Stimulated activated CD4-positive, alpha-beta T cell treated with anti-CD3 and anti-CD28 coated beads, Interleukin-1b, Interleukin-23, amount 100 ng/mL, for 4 hours (primary cell): ENCODE measurements at regions not wholly inside any gene's neighbourhood (a gene's known extent, or its start where the extent isn't known, plus 50 kb on each side); places are given as distances from the start of the nearest gene placed in this dataset.
A peak's percentile ranks its signal among the peaks of the same experiment; 100 is the strongest.

ENCODE experiments used
- DNase-seq, 2 donors: peaks; one replicate each; pipeline ENCODE4 v3.0.0-alpha.2; 2020; ENCODE audit warnings: low read depth in 2 of 2

- no peak for DNase-seq
These were observed 926.6 kb downstream of the VRK1 start for GRCh38 chr14:97723819-97724218.

GRCh38 chr14:97724265-97724731, 927.1 kb downstream of the VRK1 start:
- peak in 1 of 2 donors; percentile 27 for DNase-seq

- no peak for DNase-seq
These were observed 929.5 kb downstream of the VRK1 start for GRCh38 chr14:97726676-97727075.

- DNase-seq = no peak
These were observed 933.5 kb downstream of the VRK1 start for GRCh38 chr14:97730706-97731105.

GRCh38 chr14:97731800-97732199, 934.6 kb downstream of the VRK1 start:
- DNase-seq = no peak

- no peak for DNase-seq
These were observed 950.1 kb downstream of the VRK1 start for GRCh38 chr14:97747316-97747715.

GRCh38 chr14:97748616-97749015, 951.4 kb downstream of the VRK1 start:
- DNase-seq = no peak

- no peak for DNase-seq
These were observed 960.3 kb downstream of the VRK1 start for GRCh38 chr14:97757491-97757890.

- DNase-seq = no peak
These were observed 962.9 kb downstream of the VRK1 start for GRCh38 chr14:97760050-97760449.

- DNase-seq = no peak
These were observed 965.2 kb downstream of the VRK1 start for GRCh38 chr14:97762386-97762785.

- no peak for DNase-seq
These were observed 974.3 kb downstream of the VRK1 start for GRCh38 chr14:97771340-97772045.

- no peak for DNase-seq
These were observed 976.4 kb downstream of the VRK1 start for GRCh38 chr14:97773598-97773997.

- no peak for DNase-seq
These were observed 979.8 kb downstream of the VRK1 start for GRCh38 chr14:97776890-97777558.

GRCh38 chr14:97777622-97778355, 980.6 kb downstream of the VRK1 start:
- DNase-seq = no peak

- no peak for DNase-seq
These were observed 982.0 kb downstream of the VRK1 start for GRCh38 chr14:97779140-97779539.

GRCh38 chr14:97780804-97781203, 983.6 kb downstream of the VRK1 start:
- DNase-seq = no peak

GRCh38 chr14:97781961-97782360, 984.8 kb downstream of the VRK1 start:
- DNase-seq = no peak

GRCh38 chr14:97782871-97783414, 985.8 kb downstream of the VRK1 start:
- no peak for DNase-seq

- DNase-seq = no peak
These were observed 988.3 kb downstream of the VRK1 start for GRCh38 chr14:97785495-97785894.

GRCh38 chr14:97788364-97788763, 991.2 kb downstream of the VRK1 start:
- no peak for DNase-seq

GRCh38 chr14:97788846-97789526, 991.8 kb downstream of the VRK1 start:
- no peak for DNase-seq

GRCh38 chr14:97791072-97791471, 993.9 kb downstream of the VRK1 start:
- no peak for DNase-seq
